ENCODE measurements at regions not wholly inside any gene's neighbourhood (a gene's known extent, or its start where the extent isn't known, plus 50 kb on each side); places are given as distances from the start of the nearest gene placed in this dataset.

- TF ChIP-seq CTCF (conservative IDR thresholded peaks at IDR 0.05; ENCODE audit: low read depth, low read length): no peak
- no peak for TF ChIP-seq EZH2 (IDR thresholded peaks at IDR 0.05; ENCODE audit: low read length, unreplicated experiment)
- TF ChIP-seq EZH2phosphoT487 (IDR thresholded peaks at IDR 0.05; ENCODE audit: borderline replicate concordance, low read length): no peak
Measured at GRCh38 chr6:165906736-165907135, 243.7 kb upstream of the PDE10A start.
